ENCODE measurements at regions not wholly inside any gene's neighbourhood (a gene's known extent, or its start where the extent isn't known, plus 50 kb on each side); places are given as distances from the start of the nearest gene placed in this dataset.

- TF ChIP-seq, protein P1, sequence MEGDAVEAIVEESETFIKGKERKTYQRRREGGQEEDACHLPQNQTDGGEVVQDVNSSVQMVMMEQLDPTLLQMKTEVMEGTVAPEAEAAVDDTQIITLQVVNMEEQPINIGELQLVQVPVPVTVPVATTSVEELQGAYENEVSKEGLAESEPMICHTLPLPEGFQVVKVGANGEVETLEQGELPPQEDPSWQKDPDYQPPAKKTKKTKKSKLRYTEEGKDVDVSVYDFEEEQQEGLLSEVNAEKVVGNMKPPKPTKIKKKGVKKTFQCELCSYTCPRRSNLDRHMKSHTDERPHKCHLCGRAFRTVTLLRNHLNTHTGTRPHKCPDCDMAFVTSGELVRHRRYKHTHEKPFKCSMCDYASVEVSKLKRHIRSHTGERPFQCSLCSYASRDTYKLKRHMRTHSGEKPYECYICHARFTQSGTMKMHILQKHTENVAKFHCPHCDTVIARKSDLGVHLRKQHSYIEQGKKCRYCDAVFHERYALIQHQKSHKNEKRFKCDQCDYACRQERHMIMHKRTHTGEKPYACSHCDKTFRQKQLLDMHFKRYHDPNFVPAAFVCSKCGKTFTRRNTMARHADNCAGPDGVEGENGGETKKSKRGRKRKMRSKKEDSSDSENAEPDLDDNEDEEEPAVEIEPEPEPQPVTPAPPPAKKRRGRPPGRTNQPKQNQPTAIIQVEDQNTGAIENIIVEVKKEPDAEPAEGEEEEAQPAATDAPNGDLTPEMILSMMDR (IDR thresholded peaks at IDR 0.05; ENCODE audit: insufficient read depth, low read length, poor library complexity, severe bottlenecking), result no peak
- Histone ChIP-seq H3K4me3 (replicated peaks; ENCODE audit: low read depth, low read length) (no peak overlapping the region), H3K27me3 (replicated peaks; ENCODE audit: control insufficient read depth, insufficient read depth, low read length) (no peaks in the 10 kb centered on the region), H3K36me3 (ENCODE audit: control insufficient read depth, insufficient read depth, low read length) (no peaks in the 10 kb centered on the region)
- DNase-seq (ENCODE audit: extremely low read depth, insufficient read length), result no peak
Measured at GRCh38 chr18:72152935-72153334, 391.2 kb downstream of the CBLN2 start.

DNA sequence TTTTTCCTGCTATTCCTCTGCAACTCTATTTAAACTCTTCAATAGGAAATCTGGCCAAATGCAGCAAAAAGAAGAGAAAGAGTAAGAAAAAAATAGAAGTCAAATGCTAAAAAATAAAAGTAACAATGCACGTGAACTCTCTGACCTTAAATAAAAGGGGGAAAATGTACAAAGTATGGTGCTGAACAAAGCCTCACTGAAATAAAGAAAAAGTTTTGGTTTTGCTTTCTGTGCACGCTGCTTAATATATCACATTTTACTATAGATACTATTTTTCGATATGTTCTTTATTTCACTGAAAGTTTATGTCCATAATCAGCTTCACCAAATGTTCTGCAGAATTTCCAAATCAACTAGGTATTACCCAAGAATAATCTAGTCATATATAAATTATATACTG lies 396.3 kb downstream of the CBLN2 start:
- Histone ChIP-seq H3K27me3 (replicated peaks; ENCODE audit: control insufficient read depth, insufficient read depth, low read length) (no peaks in the 10 kb centered on the region), H3K36me3 (ENCODE audit: control insufficient read depth, insufficient read depth, low read length) (no peaks in the 10 kb centered on the region), H3K4me3 (replicated peaks; ENCODE audit: low read depth, low read length) (no peak overlapping the region)
- TF ChIP-seq, protein P1 (IDR thresholded peaks at IDR 0.05; ENCODE audit: insufficient read depth, low read length, poor library complexity, severe bottlenecking), result no peak
- DNase-seq (ENCODE audit: extremely low read depth, insufficient read length), result no peak

DNA sequence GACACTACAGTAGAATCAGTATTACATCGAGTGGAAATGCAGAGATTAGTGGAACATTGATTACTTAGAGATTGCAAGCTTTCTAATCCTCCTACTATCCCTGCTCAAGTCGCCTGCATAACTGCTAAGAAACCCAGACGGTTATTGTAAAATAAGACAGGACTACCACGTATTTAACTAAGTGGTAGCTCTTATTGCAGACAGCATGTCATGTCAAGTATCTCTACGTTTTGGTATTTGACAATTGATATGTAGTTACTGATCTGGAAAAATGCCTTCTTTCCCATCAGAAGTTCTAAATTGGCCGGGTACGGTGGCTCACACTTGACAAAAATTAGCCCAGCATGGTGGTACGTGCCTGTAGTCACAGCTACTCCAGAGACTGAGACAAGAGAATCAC lies 404.1 kb downstream of the CBLN2 start:
- no peak for DNase-seq (ENCODE audit: extremely low read depth, insufficient read length)
- Histone ChIP-seq H3K4me3 (replicated peaks; ENCODE audit: low read depth, low read length) (no peak overlapping the region), H3K36me3 (ENCODE audit: control insufficient read depth, insufficient read depth, low read length) (no peaks in the 10 kb centered on the region), H3K27me3 (replicated peaks; ENCODE audit: control insufficient read depth, insufficient read depth, low read length) (no peaks in the 10 kb centered on the region)
- TF ChIP-seq, protein P1 (IDR thresholded peaks at IDR 0.05; ENCODE audit: insufficient read depth, low read length, poor library complexity, severe bottlenecking), result no peak

DNA sequence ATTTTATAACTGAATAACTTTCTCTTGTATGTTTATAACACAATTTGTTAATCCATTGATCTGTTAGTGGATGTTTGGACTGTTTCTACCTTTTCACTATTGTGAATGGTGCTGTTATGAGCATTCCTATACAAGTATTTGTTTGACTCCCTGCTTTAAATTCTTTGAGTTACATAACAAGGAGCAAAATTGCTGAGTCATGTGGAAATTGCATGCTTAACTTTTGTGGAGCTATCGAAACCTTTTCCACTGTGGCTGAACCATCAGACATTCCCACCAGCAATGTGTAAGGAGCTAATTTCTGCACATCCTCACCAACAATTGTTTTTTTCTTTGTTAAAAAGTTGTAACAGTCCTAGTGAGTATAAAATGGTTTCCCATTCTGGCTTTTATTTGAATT lies 415.5 kb downstream of the CBLN2 start:
- Histone ChIP-seq H3K27me3 (replicated peaks; ENCODE audit: control insufficient read depth, insufficient read depth, low read length) (no peaks in the 10 kb centered on the region), H3K36me3 (ENCODE audit: control insufficient read depth, insufficient read depth, low read length) (no peaks in the 10 kb centered on the region), H3K4me3 (replicated peaks; ENCODE audit: low read depth, low read length) (no peak overlapping the region)
- no peak for DNase-seq (ENCODE audit: extremely low read depth, insufficient read length)
- TF ChIP-seq, protein P1 (IDR thresholded peaks at IDR 0.05; ENCODE audit: insufficient read depth, low read length, poor library complexity, severe bottlenecking), result no peak

- TF ChIP-seq, protein P1 (IDR thresholded peaks at IDR 0.05; ENCODE audit: insufficient read depth, low read length, poor library complexity, severe bottlenecking), result no peak
Measured at GRCh38 chr18:72122103-72122502, 422.0 kb downstream of the CBLN2 start.

GRCh38 chr18:72119082-72119481 lies 425.1 kb downstream of the CBLN2 start:
- Histone ChIP-seq H3K27me3 (replicated peaks; ENCODE audit: control insufficient read depth, insufficient read depth, low read length) (no peaks in the 10 kb centered on the region), H3K4me3 (replicated peaks; ENCODE audit: low read depth, low read length) (no peak overlapping the region), H3K36me3 (ENCODE audit: control insufficient read depth, insufficient read depth, low read length) (no peaks in the 10 kb centered on the region)
- DNase-seq (ENCODE audit: extremely low read depth, insufficient read length), result no peak
- TF ChIP-seq, protein P1 (IDR thresholded peaks at IDR 0.05; ENCODE audit: insufficient read depth, low read length, poor library complexity, severe bottlenecking), result no peak

More at GRCh38 chr18:72122103-72122502, 422.0 kb downstream of the CBLN2 start:
- no peak for DNase-seq (ENCODE audit: extremely low read depth, insufficient read length)
- H3K36me3 ChIP-seq (ENCODE audit: control insufficient read depth, insufficient read depth, low read length), result no peaks in the 10 kb centered on the region
- H3K27me3 ChIP-seq (replicated peaks; ENCODE audit: control insufficient read depth, insufficient read depth, low read length), result no peaks in the 10 kb centered on the region
- H3K4me3 ChIP-seq (replicated peaks; ENCODE audit: low read depth, low read length), result no peak overlapping the region
